GM21381 (cell line): ENCODE measurements at regions not wholly inside any gene's neighbourhood (a gene's known extent, or its start where the extent isn't known, plus 50 kb on each side); places are given as distances from the start of the nearest gene placed in this dataset.

ENCODE experiments used
- ATAC-seq: cut with Tn5 transposase; IDR thresholded peaks from one replicate; pipeline ENCODE4 v1.9.1; 2021; ENCODE audit warnings: mild to moderate bottlenecking, moderate library complexity; ENCODE audit not compliant: unreplicated experiment

- ATAC-seq = no peak
Measured at GRCh38 chr7:38002689-38003088, 82.2 kb downstream of the EPDR1 start.

DNA sequence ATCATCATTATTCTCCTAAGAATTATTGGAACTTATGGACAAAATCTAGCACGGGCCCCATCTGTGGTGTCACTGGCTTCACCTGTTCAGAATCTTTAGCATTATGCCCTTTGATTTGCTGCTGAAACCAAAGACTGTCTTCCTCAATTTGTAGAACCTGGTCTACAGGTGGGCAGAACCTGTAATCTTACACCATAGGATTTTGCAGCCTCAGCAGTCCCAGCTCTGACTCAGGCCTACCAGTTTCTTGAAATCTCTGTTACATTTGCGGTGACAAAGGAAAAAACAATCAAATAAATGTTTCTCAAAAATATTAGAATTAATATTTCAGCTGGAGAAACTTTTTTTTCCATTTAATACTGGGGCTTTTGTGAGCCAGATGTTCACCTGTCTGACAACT is 86.1 kb downstream of the EPDR1 start:
- ATAC-seq = no peak

DNA sequence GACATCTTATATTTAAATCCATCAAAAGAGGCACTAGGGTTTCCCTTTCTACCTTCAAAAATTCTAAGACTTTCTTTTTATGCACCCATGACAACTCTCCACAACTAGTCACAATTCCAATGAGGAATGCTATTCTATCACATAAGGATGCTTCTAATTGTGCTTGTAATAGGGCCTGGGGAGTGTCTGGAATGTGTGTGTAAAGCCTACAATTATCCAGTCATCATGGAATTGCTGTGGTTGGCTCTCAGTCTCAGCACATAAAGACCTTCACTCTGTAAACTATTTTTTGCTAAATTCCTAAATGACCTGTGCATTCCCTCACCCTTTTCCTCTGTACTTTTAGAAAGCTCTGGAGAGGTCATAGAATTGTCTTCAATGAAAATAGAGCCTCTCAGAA is 86.7 kb downstream of the EPDR1 start:
- ATAC-seq = no peak

DNA sequence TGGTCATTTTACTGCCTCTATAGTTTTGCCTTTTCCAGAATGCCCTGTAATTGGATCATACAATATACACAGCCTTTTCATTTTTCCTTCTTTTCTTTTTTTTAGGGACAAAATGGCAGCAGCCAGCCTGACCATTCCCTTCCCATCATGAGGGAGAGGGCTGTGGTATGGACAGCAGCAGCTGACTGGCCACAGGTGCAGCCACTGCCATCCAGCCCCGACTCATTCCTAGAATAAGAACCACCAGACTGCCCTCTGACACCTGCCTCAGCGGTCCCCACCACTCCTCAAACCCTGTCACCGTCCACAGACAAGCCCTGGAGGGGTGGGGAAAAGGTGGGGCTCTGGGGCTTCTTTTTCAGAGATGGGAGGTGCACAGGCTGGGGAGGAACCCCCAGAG is 92.8 kb downstream of the EPDR1 start:
- ATAC-seq = no peak

- no peak for ATAC-seq
Measured at GRCh38 chr7:38016567-38016966, 96.1 kb downstream of the EPDR1 start.

GRCh38 chr7:38017320-38017719 is 96.9 kb downstream of the EPDR1 start:
- ATAC-seq = no peak

GRCh38 chr7:38020121-38020785 is 99.8 kb downstream of the EPDR1 start:
- ATAC-seq = no peak

DNA sequence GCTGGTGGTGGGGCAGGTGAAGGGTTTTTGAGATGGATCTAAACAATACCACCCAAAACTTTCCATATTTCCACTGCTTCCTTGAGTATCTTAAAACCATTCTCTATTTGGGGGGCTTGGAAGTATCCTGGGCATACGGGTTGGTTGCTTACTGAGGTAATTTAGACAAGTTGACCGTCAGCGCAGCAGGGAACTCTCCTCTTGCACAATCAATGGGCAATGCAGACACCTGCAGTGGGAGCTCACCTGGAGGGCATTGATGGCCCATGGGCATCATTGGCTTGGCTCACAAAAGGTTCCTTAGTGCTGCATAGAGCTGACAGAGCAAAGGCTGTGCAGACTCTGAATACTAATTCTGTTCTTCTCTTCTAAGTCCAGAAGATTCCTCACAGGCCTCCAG is 101.5 kb downstream of the EPDR1 start:
- ATAC-seq = no peak

- no peak for ATAC-seq
Measured at GRCh38 chr7:38025815-38026214, 105.4 kb downstream of the EPDR1 start.

GRCh38 chr7:38027884-38028455 is 107.5 kb downstream of the EPDR1 start:
- ATAC-seq = no peak

GRCh38 chr7:38034062-38034908 is 113.8 kb downstream of the EPDR1 start:
- no peak for ATAC-seq

DNA sequence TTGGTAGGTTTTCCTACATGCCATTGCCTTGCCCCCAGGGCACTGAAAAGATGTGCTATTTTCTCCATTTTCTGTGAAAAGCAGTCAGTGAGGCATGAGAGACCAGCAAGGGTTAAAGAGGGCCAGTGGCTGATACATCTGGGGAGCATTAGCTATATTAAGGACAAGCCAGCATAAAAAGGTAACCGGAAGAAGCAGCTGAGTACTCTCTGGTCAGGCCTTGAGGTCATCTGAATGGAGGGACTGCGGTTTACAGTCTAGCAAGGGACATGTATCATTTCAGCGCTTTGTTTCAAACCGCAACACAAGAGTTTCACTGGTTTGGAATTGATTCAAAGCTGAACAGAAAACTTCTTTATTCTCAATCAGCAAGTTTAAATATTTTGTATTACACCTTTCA is 120.4 kb downstream of the EPDR1 start:
- no peak for ATAC-seq

- ATAC-seq = no peak
Measured at GRCh38 chr7:38049679-38050078, 128.4 kb upstream of the STARD3NL start.

DNA sequence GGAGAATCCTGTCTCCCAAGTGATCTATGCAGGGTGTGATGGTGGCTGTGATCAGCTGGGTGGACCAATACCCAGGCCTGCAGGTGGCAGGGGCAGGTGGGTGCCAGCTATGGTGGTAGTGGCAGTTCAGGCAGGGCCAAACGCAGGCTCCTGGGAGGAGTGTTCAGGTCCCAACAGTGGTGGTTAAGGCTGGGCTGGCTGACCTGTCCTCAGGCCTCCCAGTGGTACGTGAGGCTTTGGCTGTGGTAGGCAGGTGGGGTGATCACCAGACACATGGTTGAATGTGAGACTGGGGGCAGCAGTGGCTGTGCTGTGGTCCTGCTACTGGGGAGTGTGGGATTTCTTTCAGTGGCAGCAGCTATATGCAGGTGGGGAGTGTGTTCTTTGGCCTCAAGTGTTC is 126.7 kb upstream of the STARD3NL start:
- ATAC-seq = no peak

DNA sequence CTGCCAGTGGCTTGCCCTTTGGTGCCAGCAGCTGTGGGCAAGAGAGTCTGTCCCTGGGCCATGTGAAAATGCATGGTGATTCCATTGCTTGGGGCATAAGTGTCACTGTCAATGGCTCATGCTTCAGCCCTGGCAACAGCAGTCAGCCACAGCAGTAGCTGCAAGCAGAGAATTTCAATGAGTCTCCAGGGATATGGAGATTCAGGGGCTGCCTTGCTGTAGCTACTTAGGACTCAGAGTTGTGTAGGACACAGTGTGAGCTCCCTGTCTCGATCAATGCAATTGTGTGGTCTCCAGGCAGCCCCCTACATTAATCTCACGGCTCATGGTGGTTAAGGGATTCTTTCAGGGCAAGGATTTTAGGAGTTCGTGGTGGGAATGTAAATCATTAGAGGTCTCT is 126.3 kb upstream of the STARD3NL start:
- no peak for ATAC-seq

DNA sequence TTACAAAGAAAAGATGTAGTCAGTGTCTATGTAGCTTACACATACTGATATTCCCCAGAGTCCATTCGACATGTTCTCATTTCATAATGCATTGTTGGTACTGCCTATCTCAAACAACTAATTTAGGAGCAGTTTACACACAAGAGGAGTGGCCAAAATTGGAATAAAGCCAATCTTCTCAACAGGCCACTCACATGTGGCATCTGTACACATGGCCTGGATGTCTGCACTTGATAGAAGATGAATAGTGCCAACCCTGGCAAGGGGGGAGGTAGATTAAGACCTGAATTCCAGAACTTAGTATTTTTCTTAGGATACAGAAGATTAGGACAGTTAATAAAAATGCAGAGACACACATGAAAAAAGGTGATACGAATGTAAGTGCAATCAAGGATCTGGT is 125.3 kb upstream of the STARD3NL start:
- ATAC-seq = no peak

- no peak for ATAC-seq
Measured at GRCh38 chr7:38054199-38054598, 123.8 kb upstream of the STARD3NL start.

- ATAC-seq = no peak
Measured at GRCh38 chr7:38057829-38058228, 120.2 kb upstream of the STARD3NL start.

GRCh38 chr7:38060116-38060515 is 117.9 kb upstream of the STARD3NL start:
- ATAC-seq = no peak

- ATAC-seq = no peak
Measured at GRCh38 chr7:38060637-38061036, 117.4 kb upstream of the STARD3NL start.

- ATAC-seq = no peak
Measured at GRCh38 chr7:38066391-38066790, 111.7 kb upstream of the STARD3NL start.

- ATAC-seq = no peak
Measured at GRCh38 chr7:38068461-38068860, 109.6 kb upstream of the STARD3NL start.
